ENCODE measurements at regions not wholly inside any gene's neighbourhood (a gene's known extent, or its start where the extent isn't known, plus 50 kb on each side); places are given as distances from the start of the nearest gene placed in this dataset.

DNA sequence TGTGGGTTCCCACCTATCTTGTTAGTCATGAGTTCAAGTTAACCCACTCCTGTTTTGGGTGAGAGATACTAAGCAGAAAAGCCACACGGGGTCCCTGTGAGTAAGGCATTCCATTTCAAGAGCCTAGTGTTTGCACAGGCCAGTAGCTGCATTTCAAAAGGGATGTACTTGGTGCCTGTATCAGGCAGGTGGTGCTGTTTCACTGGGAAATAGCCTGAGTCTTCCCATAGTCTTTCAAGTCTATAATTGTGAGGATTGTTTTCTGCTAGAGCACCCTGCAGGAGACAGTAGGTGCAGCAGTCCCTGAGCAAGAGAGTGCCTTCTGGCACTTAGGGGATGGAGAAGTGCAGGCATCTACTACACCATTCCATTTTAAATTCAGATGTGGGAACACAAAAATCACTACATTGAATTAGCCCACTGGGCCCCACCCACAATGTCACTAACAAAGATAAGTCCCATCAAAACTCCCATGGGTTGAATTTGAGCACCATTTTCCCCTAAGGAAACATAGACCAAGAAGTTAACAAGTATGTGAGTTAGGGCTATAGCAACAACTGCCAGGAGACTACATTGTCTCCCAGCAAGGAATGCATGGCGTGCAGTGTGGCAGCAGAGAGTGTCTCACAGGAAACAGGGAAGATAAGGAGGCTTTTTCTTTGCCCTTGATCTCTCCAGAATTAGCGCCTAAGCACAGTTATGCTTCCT, 263.2 kb downstream of the COX7C start:
- DNase-seq, result peak; percentile 76

- DNase-seq, result no peak
Measured at GRCh38 chr5:86881493-86882090, 263.9 kb downstream of the COX7C start.

DNA sequence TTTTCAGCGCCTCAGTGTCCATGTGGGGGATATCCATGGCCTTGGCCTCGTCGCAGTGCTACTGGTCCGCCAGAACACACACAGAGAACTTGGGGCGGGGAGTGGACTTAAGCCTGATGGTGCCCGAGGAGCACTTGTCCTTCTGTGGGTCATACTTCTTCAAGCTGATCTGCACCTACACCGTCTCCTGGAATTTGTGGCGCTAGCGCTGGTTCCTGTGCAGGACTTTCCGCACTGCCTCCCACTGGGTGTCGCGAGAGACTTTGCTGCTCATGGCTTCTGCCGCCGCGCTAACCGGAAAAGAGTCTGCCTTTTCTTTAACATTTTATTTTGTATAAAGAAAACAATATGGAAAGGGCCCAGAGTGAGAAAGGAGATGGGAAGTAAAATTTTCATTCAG, 266.9 kb downstream of the COX7C start:
- DNase-seq, result no peak

GRCh38 chr5:86885011-86885410, 267.3 kb downstream of the COX7C start:
- no peak for DNase-seq

- DNase-seq, result no peak
Measured at GRCh38 chr5:86885489-86886230, 267.9 kb downstream of the COX7C start.

- no peak for DNase-seq
Measured at GRCh38 chr5:86890375-86890774, 272.6 kb downstream of the COX7C start.

- no peak for DNase-seq
Measured at GRCh38 chr5:86894056-86894455, 276.3 kb downstream of the COX7C start.

GRCh38 chr5:86896916-86897315, 279.2 kb downstream of the COX7C start:
- no peak for DNase-seq

DNA sequence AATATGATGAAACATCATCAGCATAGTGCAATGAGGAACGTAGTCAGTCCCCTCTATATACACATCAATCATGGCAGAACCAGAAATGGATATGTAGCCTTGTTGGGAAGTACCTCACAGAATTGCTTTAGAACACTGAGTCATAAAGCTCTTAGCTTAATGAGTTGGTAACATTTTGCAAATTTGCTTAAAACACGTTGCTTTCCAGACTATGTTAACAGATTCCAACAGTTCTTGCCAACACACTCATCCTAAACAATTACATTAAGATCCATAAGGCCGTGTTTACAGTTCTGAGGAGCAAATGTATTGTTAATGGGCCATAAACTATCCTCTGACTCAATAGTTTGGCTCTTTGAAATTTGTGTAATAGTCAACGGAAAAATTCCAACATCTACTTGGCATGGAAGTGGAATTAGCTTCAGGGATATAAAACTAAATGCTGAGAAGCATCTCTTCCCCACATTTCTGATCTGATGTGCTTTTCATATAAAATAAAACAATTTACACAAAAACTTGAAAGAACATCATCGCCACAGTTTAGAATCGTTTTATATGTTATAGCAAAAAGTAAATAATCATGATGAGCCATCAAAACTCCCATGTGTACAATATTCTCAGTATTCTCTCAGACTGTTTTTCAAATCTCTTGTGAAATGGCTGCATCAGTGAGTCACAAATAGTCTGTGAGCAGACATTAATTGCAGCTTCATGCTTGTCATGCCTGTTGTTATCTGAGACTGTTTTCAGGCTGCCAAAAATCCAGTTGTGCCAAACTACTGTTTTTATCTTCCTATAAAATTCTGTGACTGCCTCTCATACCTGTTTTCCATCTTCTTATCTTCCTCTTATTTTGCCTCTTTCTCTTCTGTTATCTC, 291.9 kb downstream of the COX7C start:
- DNase-seq, result no peak

GRCh38 chr5:86917117-86917579, 299.4 kb downstream of the COX7C start:
- no peak for DNase-seq

DNA sequence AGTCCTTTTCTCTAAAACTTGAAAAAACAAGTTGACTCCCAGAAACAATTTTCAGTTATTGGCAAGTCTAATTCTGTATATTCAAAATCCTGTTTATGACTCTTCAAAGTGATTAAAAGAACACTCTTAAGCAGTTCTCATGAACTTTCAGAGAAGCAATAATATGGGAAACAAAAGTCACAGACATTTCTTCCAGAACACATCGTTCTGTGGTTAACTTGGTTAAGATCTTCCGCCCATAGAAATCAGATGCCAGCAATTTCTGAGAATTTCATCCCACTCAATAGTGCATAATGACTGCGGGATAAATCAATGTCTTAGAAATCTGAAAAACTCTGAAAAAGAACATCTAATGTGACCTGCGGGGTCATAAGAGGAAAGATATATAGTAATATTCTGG, 300.5 kb downstream of the COX7C start:
- DNase-seq, result no peak

GRCh38 chr5:86926033-86926432, 308.3 kb downstream of the COX7C start:
- no peak for DNase-seq

DNA sequence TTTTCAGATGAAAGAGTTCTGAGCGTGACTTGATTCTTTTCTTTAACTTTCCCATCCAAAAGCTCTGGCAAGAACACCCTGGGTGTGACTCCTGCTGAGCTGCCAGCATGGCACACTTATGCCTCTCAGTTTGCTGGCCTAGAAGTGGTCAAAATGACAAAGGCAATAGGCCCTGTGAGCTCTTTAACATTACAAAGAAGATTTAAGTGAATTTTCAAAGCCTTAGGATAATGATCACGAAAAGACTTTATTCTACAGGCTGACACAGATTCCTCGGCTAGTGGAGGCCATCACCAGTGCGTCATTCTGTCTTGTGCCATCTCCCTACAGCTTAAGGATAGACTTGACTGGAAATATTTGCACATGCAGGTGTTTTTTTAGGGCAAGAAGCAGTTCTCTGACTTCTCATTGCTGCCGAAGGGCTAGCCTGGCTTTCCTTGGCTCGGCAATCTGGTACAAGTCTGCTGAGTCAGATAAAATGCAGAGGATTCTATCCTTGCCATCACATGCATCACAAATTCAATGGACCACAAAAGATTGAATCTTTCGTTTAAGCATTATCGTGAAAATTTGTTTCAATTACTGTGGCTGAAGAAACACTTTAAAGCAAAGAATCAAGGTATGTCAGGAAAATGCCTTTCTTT, 311.5 kb downstream of the COX7C start:
- no peak for DNase-seq

GRCh38 chr5:86951761-86952160, 315.9 kb upstream of the RASA1 start:
- DNase-seq, result no peak

DNA sequence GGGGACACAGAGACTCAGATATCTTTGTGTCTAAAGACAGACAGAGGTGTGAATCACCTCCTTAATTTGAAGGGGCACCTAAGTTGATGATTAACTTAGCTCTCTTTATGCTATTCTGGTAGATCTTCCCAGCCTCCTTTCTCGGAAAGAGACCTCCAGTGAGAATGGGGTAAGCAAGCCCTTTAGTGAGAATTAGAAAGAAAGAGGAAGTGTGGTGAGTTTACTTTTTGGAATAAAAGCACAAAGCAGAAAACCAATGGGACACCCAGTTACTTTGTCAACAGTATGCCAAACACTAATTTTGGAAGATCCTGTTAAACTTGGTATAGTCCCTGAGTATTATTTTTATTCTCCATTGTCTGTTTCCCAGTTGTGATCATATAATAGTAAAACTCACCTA, 302.8 kb upstream of the RASA1 start:
- DNase-seq, result no peak

DNA sequence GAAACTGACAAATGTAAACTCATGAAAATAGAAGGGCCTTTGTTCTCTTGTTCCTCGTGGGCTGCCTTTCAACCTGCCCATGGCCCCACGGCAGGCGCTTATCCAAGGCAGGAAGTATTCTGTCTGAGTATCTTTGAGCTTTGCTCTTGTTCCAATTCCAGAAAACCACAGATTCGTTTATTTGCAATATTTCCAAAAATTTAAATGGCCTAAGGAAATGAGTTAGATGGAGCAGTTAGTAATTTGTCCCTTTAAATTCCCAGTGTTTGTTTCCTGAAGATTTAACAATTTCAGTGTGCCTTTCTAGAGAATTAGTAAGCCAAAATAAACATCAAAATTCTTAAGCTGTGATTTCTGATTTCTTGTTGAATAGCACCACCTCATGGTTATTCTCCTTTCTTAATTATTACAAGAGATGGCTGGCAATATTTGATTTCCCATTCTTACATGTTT, 299.4 kb upstream of the RASA1 start:
- peak; percentile 3 for DNase-seq

GRCh38 chr5:86970361-86970760, 297.3 kb upstream of the RASA1 start:
- no peak for DNase-seq

GRCh38 chr5:86971034-86971571, 296.6 kb upstream of the RASA1 start:
- DNase-seq, result no peak

- no peak for DNase-seq
Measured at GRCh38 chr5:86974955-86975354, 292.7 kb upstream of the RASA1 start.

- DNase-seq, result no peak
Measured at GRCh38 chr5:86977190-86977589, 290.5 kb upstream of the RASA1 start.

- DNase-seq, result no peak
Measured at GRCh38 chr5:86977808-86978207, 289.9 kb upstream of the RASA1 start.

DNA sequence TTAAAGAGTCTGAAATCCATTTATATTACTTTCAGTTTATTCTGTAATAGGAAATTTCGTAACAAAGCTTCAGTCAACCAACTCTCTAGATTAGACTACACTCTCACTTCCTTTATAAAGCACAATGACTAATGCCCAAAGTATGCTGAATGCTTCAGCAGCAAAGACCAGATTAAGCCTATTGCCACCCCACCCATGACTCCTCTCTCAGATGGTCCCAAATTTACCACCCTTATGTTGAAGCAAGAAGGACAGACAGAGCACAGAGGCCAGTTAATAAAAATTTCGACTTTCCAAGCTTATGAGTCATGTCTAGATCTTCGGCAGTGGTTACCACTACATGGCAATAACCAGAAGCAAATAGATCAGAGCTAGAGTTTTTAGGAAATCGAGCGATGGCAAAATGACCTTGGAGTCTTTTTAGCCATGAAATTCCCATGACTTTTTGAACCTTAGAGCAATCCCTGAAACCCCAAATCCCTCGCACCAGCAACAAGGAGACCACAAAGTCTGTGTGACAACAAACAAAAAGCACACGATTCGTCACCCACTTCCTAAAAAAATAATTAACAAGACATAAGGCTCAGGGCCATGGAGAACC, 287.8 kb upstream of the RASA1 start:
- no peak for DNase-seq

Measured in SHP77 treated with DMSO at 0.1 percent for 48 hours (cell line).